WTC11 (cell line): ENCODE measurements at regions not wholly inside any gene's neighbourhood (a gene's known extent, or its start where the extent isn't known, plus 50 kb on each side); places are given as distances from the start of the nearest gene placed in this dataset.

Experiments
- ATAC-seq: fragments of 200-7000 bp; cut with Tn5 transposase; 2 replicates; pipeline ENCODE4 v1.10.0; 2021; ENCODE audit warnings: mild to moderate bottlenecking, moderate library complexity
- CTCF ChIA-PET: fragments of 300-600 bp; sonication (Branson Sonifier 250); formaldehyde crosslinking; loops from one replicate; lab custom pipeline; 2021; ENCODE audit warnings: antibody characterized with exemption; lab: Charles Lee
- POLR2A ChIA-PET: fragments of 350-600 bp; sonication (Branson Sonifier 250); formaldehyde crosslinking; loops from one replicate; lab custom pipeline; 2021; ENCODE audit warnings: antibody characterized with exemption; lab: Charles Lee
- DNase-seq: peaks from one replicate; pipeline ENCODE4 v3.0.0; 2021; ENCODE audit warnings: low spot score
- H3K27ac Mint-ChIP-seq: 2 replicates; pipeline ENCODE4 v1.8.0; 2021; ENCODE audit warnings: mixed read lengths
- H3K27me3 Mint-ChIP-seq: 2 replicates; pipeline ENCODE4 v1.8.0; 2021; ENCODE audit warnings: low read depth, mild to moderate bottlenecking, moderate library complexity, mixed read lengths
- H3K36me3 Mint-ChIP-seq: 2 replicates; pipeline ENCODE4 v1.8.0; 2021; ENCODE audit warnings: mixed read lengths
- H3K4me1 Mint-ChIP-seq: 2 replicates; pipeline ENCODE4 v1.8.0; 2022; ENCODE audit warnings: mixed read lengths
- H3K4me3 Mint-ChIP-seq: 2 replicates; pipeline ENCODE4 v1.8.0; 2021; ENCODE audit warnings: mild to moderate bottlenecking, moderate library complexity, mixed read lengths
- H3K9me3 Mint-ChIP-seq: 2 replicates; pipeline ENCODE4 v1.8.0; 2021; ENCODE audit warnings: mixed read lengths
- ATF3 ChIP-seq: sonication (generic); formaldehyde crosslinking; conservative IDR thresholded peaks from 2 replicates; pipeline ENCODE4 v1.8.1; 2022; ENCODE audit warnings: mild to moderate bottlenecking, missing genetic modification reagents
- ATF6 ChIP-seq: sonication (generic); formaldehyde crosslinking; IDR thresholded peaks from 2 replicates; pipeline ENCODE4 v1.8.1; 2023; ENCODE audit warnings: mild to moderate bottlenecking, missing genetic modification reagents
- CTCF ChIP-seq: fragments of 200-600 bp; IDR thresholded peaks from 2 replicates; pipeline ENCODE4 v1.8.0; 2022; ENCODE audit warnings: antibody characterized with exemption
- ELF4 ChIP-seq: sonication (generic); formaldehyde crosslinking; IDR thresholded peaks from 2 replicates; pipeline ENCODE4 v1.8.1; 2022; ENCODE audit warnings: low read depth, mild to moderate bottlenecking, moderate library complexity, missing genetic modification reagents
- EMX1 ChIP-seq: fragments of 250-450 bp; sonication (Bioruptor Pico); IDR thresholded peaks from 2 replicates; pipeline ENCODE4 v1.8.0; 2021; ENCODE audit warnings: mild to moderate bottlenecking
- ERG ChIP-seq: fragments of 250-450 bp; sonication (Bioruptor Pico); IDR thresholded peaks from 2 replicates; pipeline ENCODE4 v1.8.0; 2021; ENCODE audit warnings: mild to moderate bottlenecking
- FOXK1 ChIP-seq: sonication (generic); formaldehyde crosslinking; IDR thresholded peaks from 2 replicates; pipeline ENCODE4 v1.8.0; 2022; ENCODE audit warnings: mild to moderate bottlenecking, moderate library complexity, missing genetic modification reagents
- GABPB1 ChIP-seq: sonication (generic); formaldehyde crosslinking; IDR thresholded peaks from 2 replicates; pipeline ENCODE4 v1.8.1; 2023; ENCODE audit warnings: mild to moderate bottlenecking, missing genetic modification reagents
- HMGA2 ChIP-seq: fragments of 250-450 bp; sonication (Bioruptor Pico); IDR thresholded peaks from 2 replicates; pipeline ENCODE4 v1.4.0; 2021; ENCODE audit warnings: mild to moderate bottlenecking, moderate library complexity
- MAX ChIP-seq: sonication (generic); formaldehyde crosslinking; IDR thresholded peaks from 2 replicates; pipeline ENCODE4 v1.8.0; 2022; ENCODE audit warnings: mild to moderate bottlenecking, missing genetic modification reagents
- OVOL2 ChIP-seq: fragments of 250-450 bp; sonication (Bioruptor Pico); IDR thresholded peaks from 2 replicates; pipeline ENCODE4 v1.9.0; 2021; ENCODE audit warnings: mild to moderate bottlenecking, borderline replicate concordance
- PREB ChIP-seq: sonication (generic); formaldehyde crosslinking; IDR thresholded peaks from 2 replicates; pipeline ENCODE4 v1.8.1; 2022; ENCODE audit warnings: mild to moderate bottlenecking, missing genetic modification reagents, moderate library complexity, borderline replicate concordance
- PRRX2 ChIP-seq: fragments of 250-450 bp; sonication (Bioruptor Pico); IDR thresholded peaks from 2 replicates; pipeline ENCODE4 v1.8.0; 2021; ENCODE audit warnings: mild to moderate bottlenecking
- TEAD4 ChIP-seq: sonication (generic); formaldehyde crosslinking; IDR thresholded peaks from 2 replicates; pipeline ENCODE4 v1.8.0; 2022; ENCODE audit warnings: mild to moderate bottlenecking, missing genetic modification reagents
- TP53 ChIP-seq: sonication (generic); formaldehyde crosslinking; IDR thresholded peaks from 2 replicates; pipeline ENCODE4 v1.8.1; 2023; ENCODE audit warnings: mild to moderate bottlenecking, missing genetic modification reagents
- ZNF219 ChIP-seq: sonication (generic); formaldehyde crosslinking; IDR thresholded peaks from 2 replicates; pipeline ENCODE4 v1.8.0; 2023; ENCODE audit warnings: missing genetic modification reagents, mild to moderate bottlenecking, borderline replicate concordance
- ZNF532 ChIP-seq: fragments of 250-450 bp; sonication (Bioruptor Pico); IDR thresholded peaks from 2 replicates; pipeline ENCODE4 v1.9.0; 2021; ENCODE audit warnings: mild to moderate bottlenecking, borderline replicate concordance

- POLR2A ChIA-PET: no interaction called here
- H3K27ac Mint-ChIP-seq: no peak overlapping the region
- CTCF ChIA-PET: no interaction called here
Observed at GRCh38 chr16:7055443-7055842, 277.2 kb upstream of the RBFOX1 start.

GRCh38 chr16:7051591-7052349 is 280.9 kb upstream of the RBFOX1 start:
- Mint-ChIP-seq H3K27ac (no peak overlapping the region), H3K4me1 (no peaks in the 10 kb centered on the region), H3K27me3 (peaks cover 16% of the 10 kb centered on the region), H3K4me3 (no peak overlapping the region), H3K36me3 (peaks cover 72% of the 10 kb centered on the region), H3K9me3 (peaks cover 72% of the 10 kb centered on the region)
- ChIA-PET CTCF (no interaction called here), POLR2A (no interaction called here)
- TF ChIP-seq PRRX2 (no peak), HMGA2 (CRISPR knock-in tag) (no peak), TP53 (CRISPR knock-in tag) (no peak)
- DNase-seq: no peak
- no peak for ATAC-seq

More at GRCh38 chr16:7055443-7055842, 277.2 kb upstream of the RBFOX1 start:
- Mint-ChIP-seq H3K27me3 (peaks cover 9% of the 10 kb centered on the region; the same call in 1 of the 2 replicates), H3K4me3 (no peak overlapping the region), H3K36me3 (peaks cover 78% of the 10 kb centered on the region), H3K4me1 (no peaks in the 10 kb centered on the region), H3K9me3 (peaks cover 84% of the 10 kb centered on the region)
- TF ChIP-seq PREB (CRISPR knock-in tag) (no peak), MAX (CRISPR knock-in tag) (no peak)
- DNase-seq: no peak
- ATAC-seq: no peak

GRCh38 chr16:7044331-7044730 is 288.3 kb upstream of the RBFOX1 start:
- ChIA-PET POLR2A (no interaction called here), CTCF (no interaction called here)
- H3K4me3 Mint-ChIP-seq: no peak overlapping the region
- H3K9me3 Mint-ChIP-seq: peaks cover 75% of the 10 kb centered on the region
- H3K27me3 Mint-ChIP-seq: peaks cover 12% of the 10 kb centered on the region
- no peak overlapping the region for H3K27ac Mint-ChIP-seq
- TF ChIP-seq ZNF532 (CRISPR knock-in tag): no peak
- TF ChIP-seq TEAD4: no peak
- no peaks in the 10 kb centered on the region for H3K4me1 Mint-ChIP-seq
- H3K36me3 Mint-ChIP-seq: peaks cover 78% of the 10 kb centered on the region
- DNase-seq: no peak
- ATAC-seq: no peak

GRCh38 chr16:7038475-7038874 is 294.2 kb upstream of the RBFOX1 start:
- Mint-ChIP-seq H3K27me3 (peaks cover 8% of the 10 kb centered on the region), H3K27ac (no peak overlapping the region), H3K4me1 (no peaks in the 10 kb centered on the region), H3K36me3 (peaks cover 67% of the 10 kb centered on the region), H3K4me3 (no peak overlapping the region), H3K9me3 (peaks cover 70% of the 10 kb centered on the region)
- DNase-seq (no peak), ATAC-seq (no peak)
- CTCF ChIA-PET: no interaction called here
- POLR2A ChIA-PET: no interaction called here
- TF ChIP-seq PRRX2: no peak
- TF ChIP-seq FOXK1 (CRISPR knock-in tag): no peak
- no peak for TF ChIP-seq ZNF219 (CRISPR knock-in tag)
- TF ChIP-seq OVOL2 (CRISPR knock-in tag): no peak
- no peak for TF ChIP-seq ELF4 (CRISPR knock-in tag)
- no peak for TF ChIP-seq MAX (CRISPR knock-in tag)
- no peak for TF ChIP-seq GABPB1
- no peak for TF ChIP-seq ERG (CRISPR knock-in tag)
- TF ChIP-seq EMX1 (CRISPR knock-in tag): no peak
- TF ChIP-seq ATF3: no peak
- no peak for TF ChIP-seq ATF6 (CRISPR knock-in tag)
- no peak for TF ChIP-seq CTCF
